Esophagus (tissue), 2 donors: ENCODE measurements at regions not wholly inside any gene's neighbourhood (a gene's known extent, or its start where the extent isn't known, plus 50 kb on each side); places are given as distances from the start of the nearest gene placed in this dataset.
"Not testable (repeated sequence)": the region's sequence is repeated elsewhere in the genome, so short reads cannot be mapped to it uniquely, and the experiment has no call there.

Source experiments
- H3K27ac ChIP-seq, 2 donors: one replicate each; pipeline ENCODE4 v1.5.1; 2013; ENCODE audit warnings: low read depth in 2 of 2, mild to moderate bottlenecking in 2 of 2, inconsistent platforms in 1 of 2, low read length in 1 of 2, moderate library complexity in 1 of 2
- H3K27me3 ChIP-seq, 2 donors: one replicate each; pipeline ENCODE4 v1.6.1; 2013; ENCODE audit warnings: low read length in 2 of 2, control low read depth in 1 of 2, mild to moderate bottlenecking in 1 of 2; ENCODE audit not compliant: insufficient read depth in 2 of 2, control insufficient read depth in 1 of 2
- H3K36me3 ChIP-seq, 2 donors: one replicate each; pipeline ENCODE4 v1.6.1; 2013; ENCODE audit warnings: low read length in 1 of 2; ENCODE audit not compliant: control insufficient read depth in 2 of 2, insufficient read depth in 2 of 2
- H3K4me1 ChIP-seq, 2 donors: one replicate each; pipeline ENCODE4 v1.6.1; 2013; ENCODE audit warnings: low read length in 1 of 2; ENCODE audit not compliant: control insufficient read depth in 2 of 2, insufficient read depth in 2 of 2
- H3K4me3 ChIP-seq, 2 donors: one replicate each; pipeline ENCODE4 v1.5.1; 2013; ENCODE audit warnings: low read length in 2 of 2, mild to moderate bottlenecking in 2 of 2, low read depth in 1 of 2, moderate library complexity in 1 of 2
- H3K9me3 ChIP-seq, 2 donors: one replicate each; pipeline ENCODE4 v1.6.1; 2013; ENCODE audit warnings: mild to moderate bottlenecking in 2 of 2, low read depth in 1 of 2, low read length in 1 of 2, moderate library complexity in 1 of 2; ENCODE audit not compliant: control insufficient read depth in 2 of 2, insufficient read depth in 1 of 2
- WGBS, 2 donors: extraction: QIAGEN DNeasy Blood & Tissue Kit; methylation state at CpG; one replicate each; pipeline ENCODE4 v1.1.7; 2013; 5-methylcytosine and 5-hydroxymethylcytosine counted together
- donor health status: healthy with polysubstance abuse.
- donor health status: Bipolar disorder and iron deficiency.

DNA sequence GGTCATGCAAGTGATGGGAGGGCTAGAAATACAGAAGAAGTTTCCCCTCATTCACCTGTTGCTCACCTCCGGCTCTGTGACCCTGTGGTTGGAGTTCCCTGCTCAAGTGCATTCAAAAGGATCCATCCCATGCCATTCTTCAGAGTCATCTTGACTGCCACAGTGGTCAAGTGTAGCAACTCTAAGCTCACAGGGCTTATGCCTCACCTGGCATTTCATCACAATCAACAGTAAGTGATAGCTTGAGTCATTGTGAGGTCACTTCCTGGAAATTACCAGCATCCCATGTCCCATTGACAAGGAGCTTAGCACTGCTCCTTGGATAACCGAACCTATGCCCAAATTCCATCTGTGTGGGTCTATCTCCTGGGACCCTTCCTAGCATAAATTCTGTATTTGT, 55.6 kb downstream of the OR4C45 start:
- Histone ChIP-seq H3K4me3 (no peak overlapping the region), H3K27me3 (no peaks in the 10 kb centered on the region), H3K9me3 (no peaks in the 10 kb centered on the region), H3K36me3 (no peaks in the 10 kb centered on the region), H3K4me1 (no peaks in the 10 kb centered on the region), H3K27ac (no peak overlapping the region)
- 72% methylated on average over 2 of the region's 2 CpGs for WGBS, 2 donors

DNA sequence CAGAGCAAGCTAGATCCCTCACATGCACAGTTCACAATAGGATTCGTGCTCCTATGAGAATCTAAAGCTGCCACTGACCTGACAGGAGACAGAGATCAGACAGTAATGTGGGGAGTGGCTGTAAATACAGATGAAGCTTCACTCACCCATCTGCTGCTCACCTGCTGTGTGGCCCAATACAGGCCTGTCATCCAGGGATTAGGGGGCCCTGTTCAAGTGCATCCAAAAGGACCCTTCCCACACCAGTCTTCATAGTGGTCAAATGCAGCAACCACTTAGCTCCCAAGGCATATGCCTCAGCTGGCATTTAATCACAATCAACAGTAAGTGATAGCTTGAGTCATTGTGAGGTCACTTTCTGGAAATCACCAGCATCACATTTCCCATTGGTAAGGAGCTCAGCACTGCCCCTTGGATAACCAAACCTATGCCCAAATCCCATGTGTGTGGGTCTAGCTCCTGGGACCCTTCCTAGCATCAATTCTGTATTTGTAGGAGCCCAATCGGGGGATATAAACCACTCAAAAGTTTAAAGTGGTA, 65.6 kb downstream of the OR4C45 start:
- H3K36me3 ChIP-seq, result no peaks in the 10 kb centered on the region

DNA sequence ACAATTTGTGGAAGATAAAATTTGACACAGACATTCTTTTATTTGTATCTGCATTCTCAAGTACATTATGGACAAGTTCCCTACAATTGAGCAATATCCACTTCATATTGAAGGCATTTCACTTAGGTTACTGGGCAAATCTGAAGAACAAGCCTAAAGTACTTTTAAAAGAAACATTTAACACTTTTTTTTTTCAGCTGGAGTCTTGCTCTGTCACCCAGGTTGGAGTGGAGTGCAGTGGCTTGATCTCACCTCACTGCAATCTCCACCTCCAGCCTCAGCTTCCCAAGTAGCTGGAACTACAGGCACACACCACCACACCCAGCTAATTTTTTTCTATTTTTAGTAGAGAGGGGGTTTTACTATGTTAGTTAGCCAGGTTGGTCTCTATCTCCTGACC, 70.2 kb downstream of the OR4C45 start:
- Histone ChIP-seq H3K27ac (no peak overlapping the region), H3K36me3 (no peaks in the 10 kb centered on the region), H3K27me3 (no peaks in the 10 kb centered on the region), H3K4me1 (no peaks in the 10 kb centered on the region), H3K9me3 (peaks cover 0 to 2% of the 10 kb centered on the region in 2 donors), H3K4me3 (no peak overlapping the region)

More for the DNA sequence above, 65.6 kb downstream of the OR4C45 start:
- H3K27me3 ChIP-seq, result no peaks in the 10 kb centered on the region
- WGBS, 2 donors, result 36 to 48% methylated on average over 2 of the region's 2 CpGs
- H3K27ac ChIP-seq, result no peak overlapping the region
- H3K4me1 ChIP-seq, result no peaks in the 10 kb centered on the region
- H3K4me3 ChIP-seq, result no peak overlapping the region
- peaks cover 2 to 3% of the 10 kb centered on the region in 2 donors for H3K9me3 ChIP-seq

DNA sequence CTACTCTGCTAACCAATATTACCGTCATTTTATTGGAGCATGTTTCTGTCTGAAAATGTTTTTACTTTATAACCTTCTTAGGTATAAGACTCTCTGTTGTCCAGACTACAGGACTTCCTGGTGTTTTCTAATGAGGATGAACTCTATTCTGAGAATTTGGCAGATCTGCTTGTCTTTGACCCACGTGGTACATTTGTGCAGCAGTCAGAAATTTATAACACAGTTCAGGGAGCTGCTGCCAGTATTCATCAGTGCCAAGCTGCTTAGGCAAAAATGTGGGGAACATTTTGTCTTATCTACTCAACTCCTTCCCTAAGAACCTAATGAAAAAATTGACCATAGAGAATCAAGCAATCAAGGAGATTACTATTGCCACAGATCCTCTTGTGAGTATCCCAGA, 108.0 kb downstream of the OR4C45 start:
- H3K36me3 ChIP-seq, H3K4me3 ChIP-seq, H3K4me1 ChIP-seq, H3K9me3 ChIP-seq, H3K27ac ChIP-seq, H3K27me3 ChIP-seq: not testable (repeated sequence)
- 42 to 48% methylated on average over 2 of the region's 2 CpGs for WGBS, 2 donors

DNA sequence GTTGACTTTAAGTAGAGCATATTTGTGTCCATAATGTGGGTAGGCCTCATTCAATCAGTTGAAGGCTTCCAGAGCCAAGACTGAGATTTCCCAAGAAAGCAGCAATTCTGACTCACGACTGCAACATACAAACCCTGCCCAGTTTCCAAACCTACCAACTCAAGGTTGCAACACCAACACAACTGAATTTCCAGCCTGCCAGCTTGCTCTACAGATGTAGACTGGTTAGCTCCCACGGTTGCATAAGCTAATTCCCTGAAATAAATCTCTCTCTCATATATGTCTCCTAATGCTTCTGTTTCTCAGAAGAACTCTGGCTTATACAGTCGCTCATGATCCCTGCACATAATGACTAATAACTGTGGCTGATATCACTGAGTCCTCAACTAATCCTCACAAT, 113.6 kb downstream of the OR4C45 start:
- H3K9me3 ChIP-seq, H3K4me1 ChIP-seq, H3K36me3 ChIP-seq, H3K4me3 ChIP-seq, H3K27me3 ChIP-seq, H3K27ac ChIP-seq: not testable (repeated sequence)
- 41 to 53% methylated on average over 3 of the region's 3 CpGs for WGBS, 2 donors

DNA sequence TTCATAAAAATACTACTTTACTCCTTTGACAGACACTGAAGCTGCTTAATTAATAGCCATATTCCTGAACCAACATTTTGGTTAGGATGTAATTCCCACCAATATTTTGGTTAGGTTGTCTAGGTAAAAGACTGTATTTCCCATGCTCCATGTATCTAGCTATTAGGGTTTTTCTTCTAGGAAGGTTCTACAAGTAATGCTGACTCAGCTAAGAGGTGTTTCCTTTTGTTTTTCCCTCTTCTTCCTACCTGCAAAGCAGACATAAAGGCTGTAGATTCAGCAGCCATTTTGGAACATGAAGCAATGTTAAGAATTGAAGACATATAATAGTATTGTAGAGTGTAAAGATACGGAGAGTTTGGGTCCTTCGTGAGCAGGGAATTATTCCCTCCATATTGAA, 115.3 kb downstream of the OR4C45 start:
- not testable (repeated sequence) for H3K4me3 ChIP-seq, H3K27me3 ChIP-seq, H3K27ac ChIP-seq, H3K4me1 ChIP-seq, H3K9me3 ChIP-seq, H3K36me3 ChIP-seq
- 73 to 81% methylated on average over 2 of the region's 2 CpGs for whole genome bisulfite sequencing, 2 donors

DNA sequence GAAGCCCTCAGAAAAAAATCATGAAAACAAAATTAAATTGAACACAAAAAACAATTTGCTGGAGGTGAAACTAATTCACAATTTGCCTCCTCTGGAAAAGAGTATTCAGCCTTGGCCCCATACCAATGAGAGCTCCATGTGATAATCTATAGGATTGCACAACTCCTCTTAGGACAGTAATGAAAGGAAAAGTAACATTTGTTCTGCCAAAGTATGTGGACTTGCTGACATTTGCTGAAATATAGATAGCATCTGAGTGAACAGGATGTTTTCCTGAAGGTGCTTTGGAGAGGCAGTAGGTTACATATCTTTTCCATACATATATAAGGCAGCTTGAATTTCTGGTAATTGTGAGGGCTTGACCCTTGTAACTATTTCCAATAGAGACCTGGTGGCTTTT, 122.8 kb downstream of the OR4C45 start:
- Histone ChIP-seq H3K4me3 (no peak overlapping the region), H3K36me3 (no peaks in the 10 kb centered on the region), H3K4me1 (no peaks in the 10 kb centered on the region), H3K27ac (no peak overlapping the region), H3K9me3 (no peaks in the 10 kb centered on the region), H3K27me3 (no peaks in the 10 kb centered on the region)

DNA sequence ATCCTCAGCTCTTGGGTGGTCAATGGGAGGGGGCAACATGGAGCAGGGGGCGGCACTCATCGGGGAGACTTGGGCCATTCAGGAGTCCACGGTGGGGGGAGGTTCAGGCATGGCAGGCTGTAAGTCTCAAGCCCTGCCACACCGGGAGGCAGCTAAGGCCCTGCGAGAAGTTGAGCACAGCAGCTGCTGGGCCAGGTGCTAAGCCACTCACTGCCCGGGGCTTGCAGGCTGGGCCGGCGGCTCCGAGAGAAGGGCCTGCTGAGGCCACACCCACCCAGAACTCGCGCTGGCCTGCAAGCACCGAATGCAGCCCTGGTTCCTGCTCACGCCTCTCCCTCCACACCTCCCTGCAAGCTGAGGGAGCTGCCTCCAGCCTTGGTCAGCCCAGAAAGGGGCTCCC, 131.4 kb downstream of the OR4C45 start:
- Histone ChIP-seq H3K36me3 (no peaks in the 10 kb centered on the region), H3K27me3 (no peaks in the 10 kb centered on the region)
- WGBS, 2 donors, result 91 to 95% methylated on average over 13 of the region's 13 CpGs

DNA sequence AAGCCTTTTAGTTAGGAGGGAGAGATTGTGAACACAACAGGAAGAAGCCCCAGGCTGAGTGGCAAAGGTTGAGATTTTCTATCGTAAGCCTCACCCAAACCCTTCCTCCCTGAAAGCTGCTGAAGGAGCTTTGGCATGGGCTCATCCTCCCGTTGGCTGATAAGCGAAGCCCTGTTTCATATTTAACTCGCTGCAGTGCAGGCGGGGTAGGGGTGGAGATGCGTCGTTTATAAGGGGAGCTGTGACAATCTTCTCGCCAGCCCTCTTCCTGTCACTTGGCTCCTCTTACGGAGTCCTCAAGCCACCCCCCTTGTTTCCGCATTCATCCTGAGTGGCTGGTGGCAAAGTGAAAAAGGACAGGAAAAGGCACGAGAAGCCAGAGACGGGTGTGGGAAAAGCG, 137.0 kb downstream of the OR4C45 start:
- Histone ChIP-seq H3K36me3 (no peaks in the 10 kb centered on the region), H3K4me1 (no peaks in the 10 kb centered on the region), H3K27ac (no peak overlapping the region), H3K27me3 (no peaks in the 10 kb centered on the region), H3K9me3 (peaks cover 2 to 7% of the 10 kb centered on the region in 2 donors), H3K4me3 (no peak overlapping the region)
- 85 to 89% methylated on average over 13 of the region's 13 CpGs for WGBS, 2 donors

More for the DNA sequence above, 131.4 kb downstream of the OR4C45 start:
- Histone ChIP-seq H3K9me3 (peaks cover 6 to 7% of the 10 kb centered on the region in 2 donors), H3K4me3 (no peak overlapping the region), H3K27ac (no peak overlapping the region), H3K4me1 (no peaks in the 10 kb centered on the region)

DNA sequence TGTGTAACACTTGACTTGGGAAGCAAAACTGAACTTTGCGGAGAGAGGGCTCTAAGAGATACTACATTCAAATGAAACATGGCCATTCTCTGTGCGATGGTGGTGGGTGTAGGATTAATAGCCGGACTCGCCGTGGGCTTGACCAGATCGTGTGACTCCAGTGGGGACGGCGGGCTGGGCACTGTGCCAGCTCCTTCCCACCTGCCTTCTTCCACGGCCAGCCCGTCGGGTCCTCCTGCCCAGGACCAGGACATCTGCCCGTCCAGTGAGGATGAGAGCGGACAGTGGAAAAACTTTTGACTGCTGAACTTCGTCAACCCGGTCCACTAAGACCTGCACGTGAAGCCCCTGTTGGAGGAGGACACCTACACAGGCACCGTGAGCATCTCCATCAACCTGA, 137.4 kb downstream of the OR4C45 start:
- no peaks in the 10 kb centered on the region for H3K4me1 ChIP-seq
- H3K9me3 ChIP-seq, result peaks cover 2 to 7% of the 10 kb centered on the region in 2 donors
- no peak overlapping the region for H3K27ac ChIP-seq
- H3K36me3 ChIP-seq, result no peaks in the 10 kb centered on the region
- no peak overlapping the region for H3K4me3 ChIP-seq
- no peaks in the 10 kb centered on the region for H3K27me3 ChIP-seq
- WGBS, 2 donors, result 86 to 88% methylated on average over 17 of the region's 17 CpGs
